HepG2 (cell line): ENCODE measurements at regions not wholly inside any gene's neighbourhood (a gene's known extent, or its start where the extent isn't known, plus 50 kb on each side); places are given as distances from the start of the nearest gene placed in this dataset.
"Not testable (repeated sequence)": the region's sequence is repeated elsewhere in the genome, so short reads cannot be mapped to it uniquely, and the experiment has no call there.

ENCODE experiments used
- ELF3 ChIP-seq: IDR thresholded peaks from 2 replicates; pipeline ENCODE4 v1.6.1; 2016; ENCODE audit warnings: missing genetic modification reagents, missing compliant biosample characterization
- FOXA3 ChIP-seq: IDR thresholded peaks from 2 replicates; pipeline ENCODE4 v1.6.1; 2016; ENCODE audit warnings: missing genetic modification reagents, missing compliant biosample characterization
- RARG ChIP-seq: sonication (generic); formaldehyde crosslinking; IDR thresholded peaks from 2 replicates; pipeline ENCODE4 v1.4.0; 2020; ENCODE audit warnings: low read depth, mild to moderate bottlenecking, missing genetic modification reagents
- ZHX2 ChIP-seq, 2 experiments: sonication (generic) in 1 of 2; formaldehyde crosslinking in 1 of 2; IDR thresholded peaks; 2 replicates each; pipeline versions ENCODE4 v1.6.1 to v1.9.0; 2014 to 2022; ENCODE audit warnings: antibody characterized with exemption in 1 of 2, borderline replicate concordance in 1 of 2, inconsistent platforms in 1 of 2, low read depth in 1 of 2, missing genetic modification reagents in 1 of 2
- ZNF296 ChIP-seq: sonication (generic); formaldehyde crosslinking; conservative IDR thresholded peaks from 2 replicates; pipeline ENCODE4 v1.5.0; 2020; ENCODE audit warnings: mild to moderate bottlenecking, missing genetic modification reagents

GRCh38 chr7:131933219-131933618 lies 376.8 kb upstream of the PODXL start:
- TF ChIP-seq ZNF296 (CRISPR knock-in tag); ZHX2 (IDR thresholded peaks at IDR 0.05; ENCODE audit: low read depth); ZHX2 (CRISPR knock-in tag; IDR thresholded peaks at IDR 0.05; ENCODE audit: borderline replicate concordance); FOXA3; ELF3; RARG: not testable (repeated sequence)
